Panc1 (cell line): ENCODE measurements at regions not wholly inside any gene's neighbourhood (a gene's known extent, or its start where the extent isn't known, plus 50 kb on each side); places are given as distances from the start of the nearest gene placed in this dataset.

ENCODE experiments used
- TCF7L2 ChIP-seq: IDR thresholded peaks from 2 replicates; pipeline ENCODE4 v1.6.1; 2011; ENCODE audit warnings: mild to moderate bottlenecking, low read depth, low read length, inconsistent platforms
- TF ChIP-seq, protein P1 (sequence below): fragments of 450-650 bp; IDR thresholded peaks from 2 replicates; pipeline ENCODE4 v1.5.1; 2017; ENCODE audit warnings: mild to moderate bottlenecking

DNA sequence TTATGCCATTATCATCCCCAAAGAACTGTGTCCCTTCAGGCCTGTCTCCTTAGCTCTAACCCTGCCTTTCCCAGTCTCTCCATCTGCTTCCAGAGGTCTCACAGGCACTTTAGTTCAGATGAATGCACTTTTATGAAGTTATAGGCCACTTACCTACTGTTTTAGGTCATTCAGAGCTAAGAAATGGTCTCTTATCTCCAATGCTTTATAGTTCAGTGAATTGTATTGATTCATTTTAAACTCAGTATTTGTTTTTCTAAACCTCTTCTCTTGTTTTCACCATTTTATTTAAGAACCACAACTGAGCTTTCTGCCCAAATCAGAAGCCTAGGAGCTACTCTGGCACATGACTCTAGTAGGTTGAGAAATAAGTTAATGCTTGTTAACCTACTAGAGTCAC lies 197.5 kb upstream of the ATP2B1 start:
- TF ChIP-seq, protein P1, sequence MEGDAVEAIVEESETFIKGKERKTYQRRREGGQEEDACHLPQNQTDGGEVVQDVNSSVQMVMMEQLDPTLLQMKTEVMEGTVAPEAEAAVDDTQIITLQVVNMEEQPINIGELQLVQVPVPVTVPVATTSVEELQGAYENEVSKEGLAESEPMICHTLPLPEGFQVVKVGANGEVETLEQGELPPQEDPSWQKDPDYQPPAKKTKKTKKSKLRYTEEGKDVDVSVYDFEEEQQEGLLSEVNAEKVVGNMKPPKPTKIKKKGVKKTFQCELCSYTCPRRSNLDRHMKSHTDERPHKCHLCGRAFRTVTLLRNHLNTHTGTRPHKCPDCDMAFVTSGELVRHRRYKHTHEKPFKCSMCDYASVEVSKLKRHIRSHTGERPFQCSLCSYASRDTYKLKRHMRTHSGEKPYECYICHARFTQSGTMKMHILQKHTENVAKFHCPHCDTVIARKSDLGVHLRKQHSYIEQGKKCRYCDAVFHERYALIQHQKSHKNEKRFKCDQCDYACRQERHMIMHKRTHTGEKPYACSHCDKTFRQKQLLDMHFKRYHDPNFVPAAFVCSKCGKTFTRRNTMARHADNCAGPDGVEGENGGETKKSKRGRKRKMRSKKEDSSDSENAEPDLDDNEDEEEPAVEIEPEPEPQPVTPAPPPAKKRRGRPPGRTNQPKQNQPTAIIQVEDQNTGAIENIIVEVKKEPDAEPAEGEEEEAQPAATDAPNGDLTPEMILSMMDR = no peak
- TF ChIP-seq TCF7L2 = no peak
